HG02678 (cell line): ENCODE measurements at regions not wholly inside any gene's neighbourhood (a gene's known extent, or its start where the extent isn't known, plus 50 kb on each side); places are given as distances from the start of the nearest gene placed in this dataset.

Source experiments
- ATAC-seq: cut with Tn5 transposase; IDR thresholded peaks from one replicate; pipeline ENCODE4 v1.9.1; 2021; ENCODE audit warnings: mild to moderate bottlenecking, moderate library complexity; ENCODE audit not compliant: unreplicated experiment

DNA sequence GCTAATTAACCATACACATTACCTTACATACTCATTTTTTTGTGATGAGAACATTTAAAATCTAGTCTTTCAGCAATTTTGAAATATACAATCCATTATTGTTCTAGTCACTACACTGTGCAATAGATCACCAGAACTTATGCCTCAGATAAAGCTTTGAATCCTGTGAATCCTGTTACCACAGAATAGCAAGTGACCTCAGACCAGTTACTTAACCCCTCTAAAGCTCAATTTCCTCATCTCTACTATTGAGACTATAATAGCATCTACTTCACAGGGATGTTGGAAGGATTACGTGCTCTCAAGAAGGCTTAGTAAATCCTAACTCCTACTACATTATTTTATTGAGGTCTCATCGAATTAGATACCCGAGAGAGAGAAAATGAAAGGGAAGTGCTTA, 60.2 kb upstream of the PIP5K1B start:
- ATAC-seq: no peak

DNA sequence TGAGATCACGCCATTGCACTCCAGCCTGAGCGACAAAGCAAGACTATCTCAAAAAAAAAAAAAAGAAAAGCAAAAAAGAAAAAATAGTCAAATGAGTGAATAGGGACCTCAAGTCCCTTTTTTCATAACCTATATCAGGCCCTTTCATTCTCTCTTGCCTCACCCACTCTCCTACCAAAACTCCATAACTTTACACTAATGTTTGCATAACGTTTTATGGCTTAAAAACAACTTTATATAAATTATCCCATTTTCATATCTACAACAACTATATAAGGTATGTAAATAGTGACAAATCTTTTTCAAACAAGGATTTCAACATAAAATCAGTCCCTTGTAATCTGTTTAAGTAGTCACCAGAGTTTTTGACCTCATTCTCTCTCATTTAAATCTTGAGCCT, 56.9 kb upstream of the PIP5K1B start:
- no peak for ATAC-seq

DNA sequence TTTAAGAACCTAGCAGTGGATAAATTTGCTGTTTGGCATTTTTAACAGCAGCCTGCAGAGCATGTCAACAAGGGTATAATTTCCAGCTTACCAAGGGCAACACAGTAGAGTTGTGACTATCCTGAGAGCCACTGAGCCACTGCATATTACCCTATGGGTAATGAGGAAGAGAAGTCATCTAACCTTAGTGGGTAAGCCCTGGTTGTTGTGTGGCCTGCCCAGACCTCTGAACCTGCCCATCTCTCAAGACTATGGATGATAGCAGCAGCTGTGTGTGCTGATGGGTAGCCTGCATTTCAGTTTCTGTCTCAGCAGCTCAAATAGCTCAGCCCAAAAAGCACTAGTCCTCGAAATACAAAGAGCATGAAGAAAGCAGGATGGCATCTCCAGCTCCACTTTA, 56.1 kb upstream of the PIP5K1B start:
- ATAC-seq: peak; percentile 39

DNA sequence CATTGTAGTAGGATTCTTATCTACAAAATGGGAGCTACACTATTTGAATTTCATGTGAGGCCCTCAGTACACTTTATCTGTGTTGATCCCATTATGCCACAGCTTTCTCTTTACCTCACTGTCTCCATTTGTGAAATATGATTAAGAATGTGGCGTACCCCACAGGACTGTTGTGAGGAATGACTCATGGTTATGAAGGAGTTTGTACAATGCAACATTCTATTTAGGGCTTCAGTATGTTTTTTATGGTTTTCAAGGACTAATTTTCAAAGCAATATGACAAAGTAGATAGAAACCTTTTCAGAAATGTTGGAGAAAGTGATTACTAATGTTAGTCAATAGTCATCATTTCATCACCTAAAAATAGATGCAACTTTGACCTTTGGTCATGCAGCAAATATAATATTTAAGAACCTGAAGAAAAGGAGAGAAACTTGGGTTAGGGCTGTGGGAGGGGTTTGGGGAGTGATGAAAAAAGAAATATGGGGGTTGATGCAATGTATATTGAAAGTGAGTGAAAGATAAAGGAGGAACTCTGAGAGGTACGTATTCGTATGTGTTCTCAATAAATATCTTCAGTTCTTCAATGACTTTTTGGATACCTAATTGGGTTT, 53.7 kb upstream of the PIP5K1B start:
- no peak for ATAC-seq

DNA sequence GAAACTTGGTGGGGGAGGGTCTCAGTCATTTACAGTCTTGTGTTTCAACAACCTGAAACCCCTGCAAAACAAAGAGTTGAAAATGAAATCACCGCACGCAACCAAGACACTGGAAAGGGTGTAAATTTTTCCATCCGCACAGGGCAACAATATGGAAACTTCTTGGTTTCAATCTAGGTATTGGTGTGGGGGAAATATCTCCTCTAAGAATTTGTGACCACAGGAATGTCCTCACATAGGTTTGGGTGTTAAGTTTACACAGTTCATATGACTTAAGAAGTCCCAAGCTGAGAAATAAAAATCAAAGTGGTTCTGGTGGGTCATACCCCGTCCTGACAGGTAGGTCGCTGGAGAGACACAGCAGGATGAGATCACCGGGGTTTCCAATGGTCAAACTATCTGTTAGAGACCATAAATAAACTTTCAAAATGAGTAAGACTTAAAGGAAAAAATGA, 51.9 kb upstream of the PIP5K1B start:
- peak; percentile 80 for ATAC-seq

DNA sequence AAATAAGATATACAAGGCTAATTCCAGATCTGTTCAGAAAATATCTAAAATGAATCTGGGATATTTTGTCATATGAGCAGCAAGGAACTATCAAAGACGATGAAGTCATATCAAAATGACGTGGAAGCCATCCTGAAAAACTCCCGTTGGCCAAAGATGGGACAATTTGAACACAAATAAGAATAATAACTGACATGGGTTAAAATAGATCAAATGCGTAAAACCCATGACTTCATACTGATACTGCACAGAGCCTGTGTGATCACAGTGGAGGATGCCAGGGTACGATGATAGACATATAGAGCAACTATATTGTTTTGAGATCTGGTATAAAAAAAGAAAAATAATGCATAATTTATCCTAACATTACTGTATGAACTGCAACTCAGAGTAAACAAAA, 51.0 kb upstream of the PIP5K1B start:
- no peak for ATAC-seq
